CD4-positive, alpha-beta T cell treated with Interleukin-4 for 4 hours (primary cell): ENCODE measurements at regions not wholly inside any gene's neighbourhood (a gene's known extent, or its start where the extent isn't known, plus 50 kb on each side); places are given as distances from the start of the nearest gene placed in this dataset.

ENCODE experiments used
- DNase-seq: peaks from one replicate; pipeline ENCODE4 v3.0.0-alpha.2; 2020

GRCh38 chr11:91947215-91947820 is 277.3 kb upstream of the FAT3 start:
- DNase-seq: no peak

- no peak for DNase-seq
These were observed 278.1 kb upstream of the FAT3 start for GRCh38 chr11:91946397-91946951.

GRCh38 chr11:91935120-91935519 is 289.5 kb upstream of the FAT3 start:
- DNase-seq: no peak

GRCh38 chr11:91932151-91932821 is 292.3 kb upstream of the FAT3 start:
- DNase-seq: no peak

- no peak for DNase-seq
These were observed 297.2 kb upstream of the FAT3 start for GRCh38 chr11:91927448-91927847.

GRCh38 chr11:91926965-91927364 is 297.7 kb upstream of the FAT3 start:
- DNase-seq: no peak

- DNase-seq: no peak
These were observed 301.8 kb upstream of the FAT3 start for GRCh38 chr11:91922846-91923245.

GRCh38 chr11:91921974-91922373 is 302.6 kb upstream of the FAT3 start:
- no peak for DNase-seq

- DNase-seq: no peak
These were observed 311.2 kb upstream of the FAT3 start for GRCh38 chr11:91913407-91913806.

GRCh38 chr11:91912322-91912721 is 312.3 kb upstream of the FAT3 start:
- DNase-seq: no peak

GRCh38 chr11:91906871-91907624 is 317.6 kb upstream of the FAT3 start:
- no peak for DNase-seq

- DNase-seq: no peak
These were observed 319.5 kb upstream of the FAT3 start for GRCh38 chr11:91904792-91905785.

- DNase-seq: no peak
These were observed 322.3 kb upstream of the FAT3 start for GRCh38 chr11:91902312-91902711.

- DNase-seq: no peak
These were observed 344.0 kb upstream of the FAT3 start for GRCh38 chr11:91880660-91881059.

GRCh38 chr11:91876746-91877145 is 347.9 kb upstream of the FAT3 start:
- no peak for DNase-seq

GRCh38 chr11:91872243-91872642 is 352.4 kb upstream of the FAT3 start:
- no peak for DNase-seq

- DNase-seq: no peak
These were observed 352.8 kb upstream of the FAT3 start for GRCh38 chr11:91871791-91872190.

GRCh38 chr11:91871048-91871447 is 353.6 kb upstream of the FAT3 start:
- DNase-seq: no peak

- DNase-seq: no peak
These were observed 354.9 kb upstream of the FAT3 start for GRCh38 chr11:91869686-91870085.

- no peak for DNase-seq
These were observed 358.0 kb upstream of the FAT3 start for GRCh38 chr11:91866642-91867041.

GRCh38 chr11:91860661-91861060 is 364.0 kb upstream of the FAT3 start:
- DNase-seq: no peak

GRCh38 chr11:91859666-91860065 is 365.0 kb upstream of the FAT3 start:
- DNase-seq: no peak

- DNase-seq: no peak
These were observed 367.4 kb upstream of the FAT3 start for GRCh38 chr11:91857179-91857578.
